KMS-11 (cell line): ENCODE measurements at regions not wholly inside any gene's neighbourhood (a gene's known extent, or its start where the extent isn't known, plus 50 kb on each side); places are given as distances from the start of the nearest gene placed in this dataset.

Source experiments
- H2AFZ ChIP-seq: fragments of 200-600 bp; sonication (generic); 2 replicates; pipeline ENCODE4 v1.6.1; 2016; ENCODE audit warnings: antibody characterized with exemption, mixed run types, low read depth
- H3K27ac ChIP-seq: fragments of 200-600 bp; sonication (generic); 2 replicates; pipeline ENCODE4 v1.6.1; 2016; ENCODE audit warnings: mild to moderate bottlenecking, mixed run types
- H3K27me3 ChIP-seq: fragments of 200-600 bp; sonication (generic); 2 replicates; pipeline ENCODE4 v1.6.1; 2017; ENCODE audit warnings: mild to moderate bottlenecking, low read depth, mixed run types, moderate library complexity; ENCODE audit not compliant: insufficient read depth
- H3K36me3 ChIP-seq: fragments of 200-600 bp; sonication (generic); 2 replicates; pipeline ENCODE4 v1.6.1; 2017; ENCODE audit warnings: mild to moderate bottlenecking, mixed run types; ENCODE audit not compliant: insufficient read depth
- H3K4me1 ChIP-seq: fragments of 200-600 bp; sonication (generic); 2 replicates; pipeline ENCODE4 v1.6.1; 2016; ENCODE audit warnings: mild to moderate bottlenecking, low read depth, mixed run types; ENCODE audit not compliant: poor library complexity, severe bottlenecking
- H3K4me2 ChIP-seq: fragments of 200-600 bp; sonication (generic); 2 replicates; pipeline ENCODE4 v1.7.0; 2016; ENCODE audit warnings: mild to moderate bottlenecking, mixed run types
- H3K4me3 ChIP-seq: fragments of 200-600 bp; sonication (generic); IDR thresholded peaks from 2 replicates; pipeline ENCODE4 v1.6.1; 2017; ENCODE audit warnings: low read depth, low read length, mixed read lengths; ENCODE audit not compliant: insufficient read depth
- H3K79me2 ChIP-seq: fragments of 200-600 bp; sonication (generic); 2 replicates; pipeline ENCODE4 v1.6.1; 2016; ENCODE audit warnings: low read depth, mixed run types; ENCODE audit not compliant: insufficient read depth
- H3K9ac ChIP-seq: fragments of 200-600 bp; sonication (generic); 2 replicates; pipeline ENCODE4 v1.6.1; 2016; ENCODE audit warnings: mild to moderate bottlenecking, mixed run types
- H4K20me1 ChIP-seq: fragments of 200-600 bp; sonication (generic); 2 replicates; pipeline ENCODE4 v1.6.1; 2016; ENCODE audit warnings: mild to moderate bottlenecking, mixed run types; ENCODE audit not compliant: insufficient read depth
- CTCF ChIP-seq: fragments of 200-600 bp; sonication (generic); conservative IDR thresholded peaks from 2 replicates; pipeline ENCODE4 v1.6.1; 2017; ENCODE audit warnings: low read depth, mild to moderate bottlenecking, antibody characterized with exemption, low read length, moderate library complexity, mixed read lengths

GRCh38 chr6:105553171-105553570 is 150.3 kb upstream of the PREP start:
- H3K36me3 ChIP-seq: no peaks in the 10 kb centered on the region
- no peak overlapping the region for H2AFZ ChIP-seq
- TF ChIP-seq CTCF: no peak
- H3K27me3 ChIP-seq: no peaks in the 10 kb centered on the region
- H3K4me2 ChIP-seq: no peak overlapping the region
- H3K9ac ChIP-seq: no peak overlapping the region
- no peaks in the 10 kb centered on the region for H3K79me2 ChIP-seq
- H4K20me1 ChIP-seq: no peaks in the 10 kb centered on the region
- H3K4me3 ChIP-seq: no peak overlapping the region
- no peaks in the 10 kb centered on the region for H3K4me1 ChIP-seq
- no peak overlapping the region for H3K27ac ChIP-seq

GRCh38 chr6:105550955-105551620 is 148.2 kb upstream of the PREP start:
- no peaks in the 10 kb centered on the region for H3K79me2 ChIP-seq
- H3K36me3 ChIP-seq: no peaks in the 10 kb centered on the region
- H3K9ac ChIP-seq: no peak overlapping the region
- H3K27ac ChIP-seq: no peak overlapping the region
- H4K20me1 ChIP-seq: no peaks in the 10 kb centered on the region
- no peak overlapping the region for H3K4me3 ChIP-seq
- no peak overlapping the region for H3K4me2 ChIP-seq
- no peak overlapping the region for H2AFZ ChIP-seq
- H3K27me3 ChIP-seq: no peaks in the 10 kb centered on the region
- H3K4me1 ChIP-seq: no peaks in the 10 kb centered on the region
- no peak for TF ChIP-seq CTCF

- Histone ChIP-seq H3K9ac (no peak overlapping the region), H3K4me2 (no peak overlapping the region), H3K27me3 (no peaks in the 10 kb centered on the region), H3K4me3 (no peak overlapping the region), H3K79me2 (no peaks in the 10 kb centered on the region), H3K4me1 (no peaks in the 10 kb centered on the region), H3K27ac (no peak overlapping the region), H2AFZ (no peak overlapping the region), H4K20me1 (no peaks in the 10 kb centered on the region), H3K36me3 (no peaks in the 10 kb centered on the region)
- no peak for TF ChIP-seq CTCF
Measured at GRCh38 chr6:105546754-105547153, 143.9 kb upstream of the PREP start.

GRCh38 chr6:105545947-105546731 is 143.3 kb upstream of the PREP start:
- H3K36me3 ChIP-seq: no peaks in the 10 kb centered on the region
- H3K4me2 ChIP-seq: no peak overlapping the region
- H2AFZ ChIP-seq: no peak overlapping the region
- no peaks in the 10 kb centered on the region for H4K20me1 ChIP-seq
- no peaks in the 10 kb centered on the region for H3K79me2 ChIP-seq
- no peak overlapping the region for H3K27ac ChIP-seq
- H3K4me1 ChIP-seq: no peaks in the 10 kb centered on the region
- no peaks in the 10 kb centered on the region for H3K27me3 ChIP-seq
- no peak for TF ChIP-seq CTCF
- no peak overlapping the region for H3K4me3 ChIP-seq
- H3K9ac ChIP-seq: no peak overlapping the region
